Nephron (organoid): ENCODE measurements at regions not wholly inside any gene's neighbourhood (a gene's known extent, or its start where the extent isn't known, plus 50 kb on each side); places are given as distances from the start of the nearest gene placed in this dataset.

Experiments used
- H3K27ac Mint-ChIP-seq, 3 experiments: 2 replicates each; pipeline ENCODE4 v1.8.0; 2020; ENCODE audit warnings: mixed read lengths in 3 of 3, mild to moderate bottlenecking in 2 of 3, moderate library complexity in 1 of 3
- H3K27me3 Mint-ChIP-seq: 2 replicates; pipeline ENCODE4 v1.8.0; 2021; ENCODE audit warnings: low read depth, mild to moderate bottlenecking, moderate library complexity, mixed read lengths
- H3K36me3 Mint-ChIP-seq: 2 replicates; pipeline ENCODE4 v1.8.0; 2020; ENCODE audit warnings: low read depth, mixed read lengths
- H3K4me1 Mint-ChIP-seq: 2 replicates; pipeline ENCODE4 v1.8.0; 2020; ENCODE audit warnings: mixed read lengths
- H3K4me3 Mint-ChIP-seq, 3 experiments: 2 replicates each; pipeline ENCODE4 v1.8.0; 2020; ENCODE audit warnings: mild to moderate bottlenecking in 3 of 3, mixed read lengths in 3 of 3, moderate library complexity in 2 of 3
- H3K9me3 Mint-ChIP-seq: 2 replicates; pipeline ENCODE4 v1.8.0; 2020; ENCODE audit warnings: mixed read lengths
- TF ChIP-seq, protein P1 (sequence below), 3 experiments: fragments of 200-600 bp; sonication (generic); IDR thresholded peaks; one replicate each; pipeline ENCODE4 v1.5.0; 2021; ENCODE audit warnings: antibody characterized with exemption in 3 of 3; ENCODE audit not compliant: unreplicated experiment in 3 of 3

DNA sequence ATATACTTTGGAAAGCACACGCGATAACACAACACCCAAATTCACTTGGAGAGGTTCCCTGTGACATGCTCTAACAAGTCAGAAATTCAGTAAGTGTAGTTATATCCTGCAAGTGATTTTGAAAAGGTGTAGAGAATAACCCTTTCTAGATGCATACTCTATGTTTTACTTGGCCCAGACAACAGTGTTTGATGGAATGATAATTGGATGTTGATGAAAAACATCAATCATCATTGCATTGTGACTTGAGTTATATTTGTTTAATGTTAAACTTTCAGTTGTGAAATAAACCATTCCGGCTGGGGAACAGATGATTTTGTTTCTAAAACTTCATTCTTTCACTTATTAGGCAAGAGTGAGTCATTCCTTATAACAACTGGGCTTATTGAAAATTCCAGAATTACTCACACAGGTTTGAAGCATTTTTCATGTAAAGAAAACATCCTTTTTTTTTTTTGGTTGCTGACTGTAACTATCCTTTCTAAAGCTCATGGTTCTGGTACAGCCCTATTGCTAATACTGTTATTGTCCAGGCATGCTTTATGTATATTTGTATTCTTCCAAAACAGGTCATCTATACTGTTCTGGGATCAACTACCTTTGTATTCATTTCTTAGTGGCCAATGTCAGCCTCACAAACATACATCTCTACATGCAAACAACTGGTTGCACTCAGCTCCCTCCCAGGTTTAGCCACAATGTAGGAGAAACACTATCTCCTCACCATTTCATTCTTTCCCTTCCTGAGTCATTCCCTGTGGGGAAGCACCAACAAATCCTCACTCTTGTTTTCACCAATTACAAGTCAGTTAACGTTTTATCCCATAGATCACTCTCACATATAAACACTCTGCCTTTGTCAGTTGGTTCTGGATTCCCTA, 121.2 kb upstream of the LRIG3 start:
- no peaks in the 10 kb centered on the region for H3K9me3 Mint-ChIP-seq
- TF ChIP-seq, protein P1, sequence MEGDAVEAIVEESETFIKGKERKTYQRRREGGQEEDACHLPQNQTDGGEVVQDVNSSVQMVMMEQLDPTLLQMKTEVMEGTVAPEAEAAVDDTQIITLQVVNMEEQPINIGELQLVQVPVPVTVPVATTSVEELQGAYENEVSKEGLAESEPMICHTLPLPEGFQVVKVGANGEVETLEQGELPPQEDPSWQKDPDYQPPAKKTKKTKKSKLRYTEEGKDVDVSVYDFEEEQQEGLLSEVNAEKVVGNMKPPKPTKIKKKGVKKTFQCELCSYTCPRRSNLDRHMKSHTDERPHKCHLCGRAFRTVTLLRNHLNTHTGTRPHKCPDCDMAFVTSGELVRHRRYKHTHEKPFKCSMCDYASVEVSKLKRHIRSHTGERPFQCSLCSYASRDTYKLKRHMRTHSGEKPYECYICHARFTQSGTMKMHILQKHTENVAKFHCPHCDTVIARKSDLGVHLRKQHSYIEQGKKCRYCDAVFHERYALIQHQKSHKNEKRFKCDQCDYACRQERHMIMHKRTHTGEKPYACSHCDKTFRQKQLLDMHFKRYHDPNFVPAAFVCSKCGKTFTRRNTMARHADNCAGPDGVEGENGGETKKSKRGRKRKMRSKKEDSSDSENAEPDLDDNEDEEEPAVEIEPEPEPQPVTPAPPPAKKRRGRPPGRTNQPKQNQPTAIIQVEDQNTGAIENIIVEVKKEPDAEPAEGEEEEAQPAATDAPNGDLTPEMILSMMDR (IDR thresholded peaks at IDR 0.05; ENCODE audit: unreplicated experiment in 3 of 3) = no peak
- H3K4me3 Mint-ChIP-seq = no peak overlapping the region
- H3K27ac Mint-ChIP-seq = peak overlapping the region; percentile 85 to 97 (median 88)
- H3K27me3 Mint-ChIP-seq = no peaks in the 10 kb centered on the region
- H3K4me1 Mint-ChIP-seq = peaks cover 32% of the 10 kb centered on the region
- no peaks in the 10 kb centered on the region for H3K36me3 Mint-ChIP-seq

DNA sequence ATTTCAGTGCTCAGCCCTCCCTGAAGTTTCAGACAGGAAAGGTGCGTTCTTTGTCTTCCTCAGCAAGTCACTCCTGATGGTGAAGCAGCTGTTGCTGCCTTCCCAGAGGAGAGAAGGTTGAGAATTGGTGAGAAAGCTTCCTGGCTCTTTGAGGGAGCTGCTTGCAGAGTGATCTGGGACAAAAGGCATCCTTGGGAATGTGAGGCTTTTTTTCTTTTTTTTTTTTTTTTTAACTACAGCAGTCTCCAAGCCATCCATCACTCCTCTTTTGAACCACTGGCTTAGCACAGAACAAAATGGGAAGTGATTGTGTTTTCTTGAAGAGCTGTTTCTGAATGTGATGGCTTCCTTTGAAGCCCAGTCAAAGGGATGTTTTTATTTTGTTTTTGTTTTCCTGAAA, 120.4 kb upstream of the LRIG3 start:
- Mint-ChIP-seq H3K9me3 (no peaks in the 10 kb centered on the region), H3K27ac (peak overlapping the region; percentile 85 to 97 (median 88)), H3K4me1 (peaks cover 37% of the 10 kb centered on the region), H3K36me3 (no peaks in the 10 kb centered on the region), H3K27me3 (no peaks in the 10 kb centered on the region), H3K4me3 (no peak overlapping the region)
- TF ChIP-seq, protein P1 (IDR thresholded peaks at IDR 0.05; ENCODE audit: unreplicated experiment in 3 of 3) = no peak

DNA sequence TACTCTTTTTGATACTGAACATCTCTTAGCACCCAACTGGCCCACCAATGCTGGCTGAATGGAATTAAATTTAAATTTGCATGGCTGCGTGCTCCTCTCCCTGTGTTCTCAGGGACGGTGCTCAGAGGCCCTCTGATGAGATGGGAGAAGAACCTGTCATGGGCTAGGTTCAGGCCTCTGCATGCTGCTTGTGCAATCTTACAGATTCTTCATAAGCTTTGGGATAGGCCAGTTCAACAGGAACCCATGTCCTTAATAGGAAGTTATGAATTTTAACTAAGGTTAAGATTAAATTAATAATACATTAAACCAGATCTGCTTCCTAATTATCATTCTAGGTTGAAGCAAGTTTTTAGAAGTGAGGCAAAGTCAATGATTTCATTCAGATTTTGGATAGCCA, 119.7 kb upstream of the LRIG3 start:
- Mint-ChIP-seq H3K36me3 (no peaks in the 10 kb centered on the region), H3K9me3 (no peaks in the 10 kb centered on the region), H3K27ac (peak overlapping the region; percentile 85 to 97 (median 88)), H3K4me3 (no peak overlapping the region), H3K27me3 (no peaks in the 10 kb centered on the region), H3K4me1 (peaks cover 43% of the 10 kb centered on the region)
- TF ChIP-seq, protein P1 (IDR thresholded peaks at IDR 0.05; ENCODE audit: unreplicated experiment in 3 of 3) = no peak

DNA sequence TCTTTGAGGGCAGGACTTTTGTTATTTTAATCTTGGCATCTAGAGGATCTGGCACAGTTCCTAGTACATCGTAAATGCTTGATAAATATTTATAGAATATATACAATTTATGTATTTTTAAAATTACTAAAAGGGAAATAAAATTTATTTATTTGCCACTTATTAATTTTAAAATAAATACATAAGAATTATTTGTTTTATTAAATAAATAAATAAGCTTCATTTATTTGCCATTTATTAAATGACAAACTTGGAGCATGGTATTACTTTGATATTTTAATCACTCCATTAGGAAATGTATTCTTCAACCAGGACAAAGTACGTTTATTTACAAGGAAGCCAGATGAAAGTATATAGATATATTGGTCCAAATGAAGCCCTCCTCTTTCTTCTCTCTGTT, 118.7 kb upstream of the LRIG3 start:
- H3K4me1 Mint-ChIP-seq = peaks cover 44% of the 10 kb centered on the region

DNA sequence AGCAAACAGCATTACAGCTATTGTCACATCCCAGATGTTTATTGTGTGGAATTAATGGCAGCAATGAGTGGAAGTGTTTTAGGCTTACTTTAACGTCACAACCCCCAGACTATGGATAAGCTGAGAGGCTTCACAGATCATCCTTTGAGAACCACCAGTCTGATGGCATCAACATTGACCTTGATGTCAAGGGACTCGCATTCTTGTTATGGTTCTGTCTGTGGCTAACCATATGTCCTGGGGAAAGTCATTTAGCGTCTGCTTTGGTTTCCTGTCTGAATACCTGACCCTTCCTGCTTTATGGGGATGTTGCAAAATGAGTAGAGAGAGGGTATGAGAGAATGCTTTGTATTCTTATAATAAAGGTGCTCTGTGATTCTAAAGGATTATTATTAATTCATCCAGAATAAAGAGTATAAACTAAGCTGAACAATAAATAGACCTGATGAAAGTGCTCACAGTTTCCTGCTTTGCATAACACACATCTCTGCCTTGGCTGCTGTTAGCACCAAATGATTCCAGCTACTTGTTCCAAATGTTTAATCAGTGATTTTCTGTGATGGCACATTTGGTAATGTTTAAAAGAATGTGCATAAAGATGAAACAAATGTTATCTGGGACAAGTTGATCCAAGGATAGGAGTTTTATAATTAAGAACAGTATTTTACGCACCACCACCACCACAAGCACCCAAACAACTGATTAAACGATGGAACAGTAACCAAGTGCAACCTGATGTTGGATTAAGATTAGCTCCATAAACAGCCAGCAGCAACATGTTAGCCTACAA, 116.9 kb upstream of the LRIG3 start:
- no peaks in the 10 kb centered on the region for H3K9me3 Mint-ChIP-seq
- H3K4me3 Mint-ChIP-seq = no peak overlapping the region
- peaks cover 52% of the 10 kb centered on the region for H3K4me1 Mint-ChIP-seq
- H3K36me3 Mint-ChIP-seq = no peaks in the 10 kb centered on the region
- TF ChIP-seq, protein P1 (IDR thresholded peaks at IDR 0.05; ENCODE audit: unreplicated experiment in 3 of 3) = no peak
- no peaks in the 10 kb centered on the region for H3K27me3 Mint-ChIP-seq
- H3K27ac Mint-ChIP-seq = peak overlapping the region; percentile 43 to 75 (median 58)

More for the DNA sequence above, 118.7 kb upstream of the LRIG3 start:
- no peaks in the 10 kb centered on the region for H3K36me3 Mint-ChIP-seq
- H3K4me3 Mint-ChIP-seq = no peak overlapping the region
- no peaks in the 10 kb centered on the region for H3K27me3 Mint-ChIP-seq
- H3K27ac Mint-ChIP-seq = peak overlapping the region in 1 of 3 experiments; percentile 6
- no peaks in the 10 kb centered on the region for H3K9me3 Mint-ChIP-seq
- TF ChIP-seq, protein P1 (IDR thresholded peaks at IDR 0.05; ENCODE audit: unreplicated experiment in 3 of 3) = no peak
